IgD-negative memory B cell (primary cell): ENCODE measurements at regions not wholly inside any gene's neighbourhood (a gene's known extent, or its start where the extent isn't known, plus 50 kb on each side); places are given as distances from the start of the nearest gene placed in this dataset.
A peak's percentile ranks its signal among the peaks of the same experiment; 100 is the strongest.

Source experiments
- H3K27ac Mint-ChIP-seq, 3 donors: one replicate each; pipeline ENCODE4 v1.8.0; 2020 to 2022; ENCODE audit warnings: mild to moderate bottlenecking in 3 of 3, mixed read lengths in 3 of 3, moderate library complexity in 1 of 3
- H3K27me3 Mint-ChIP-seq: one replicate; pipeline ENCODE4 v1.8.0; 2021; ENCODE audit warnings: mixed read lengths
- H3K36me3 Mint-ChIP-seq: one replicate; pipeline ENCODE4 v1.8.0; 2020; ENCODE audit warnings: mild to moderate bottlenecking, mixed read lengths
- H3K4me1 Mint-ChIP-seq, 3 donors: one replicate each; pipeline ENCODE4 v1.8.0; 2020 to 2022; ENCODE audit warnings: mixed read lengths in 3 of 3, mild to moderate bottlenecking in 1 of 3
- H3K4me3 Mint-ChIP-seq, 4 donors: one replicate each; pipeline ENCODE4 v1.8.0; 2020 to 2022; ENCODE audit warnings: mild to moderate bottlenecking in 4 of 4, mixed read lengths in 4 of 4, moderate library complexity in 3 of 4
- H3K9me3 Mint-ChIP-seq, 3 donors: one replicate each; pipeline ENCODE4 v1.8.0; 2020 to 2021; ENCODE audit warnings: mixed read lengths in 3 of 3, mild to moderate bottlenecking in 1 of 3

- H3K27me3 Mint-ChIP-seq, result no peaks in the 10 kb centered on the region
- H3K27ac Mint-ChIP-seq, result peak overlapping the region in 1 of 3 donors; percentile 13
- no peaks in the 10 kb centered on the region for H3K36me3 Mint-ChIP-seq
- H3K4me3 Mint-ChIP-seq, result no peak overlapping the region
- H3K4me1 Mint-ChIP-seq, result peaks cover 0 to 8% (median 4%) of the 10 kb centered on the region in 3 donors
- H3K9me3 Mint-ChIP-seq, result no peaks in the 10 kb centered on the region
These were observed 126.3 kb upstream of the TACR1 start for GRCh38 chr2:75325594-75325993.

DNA sequence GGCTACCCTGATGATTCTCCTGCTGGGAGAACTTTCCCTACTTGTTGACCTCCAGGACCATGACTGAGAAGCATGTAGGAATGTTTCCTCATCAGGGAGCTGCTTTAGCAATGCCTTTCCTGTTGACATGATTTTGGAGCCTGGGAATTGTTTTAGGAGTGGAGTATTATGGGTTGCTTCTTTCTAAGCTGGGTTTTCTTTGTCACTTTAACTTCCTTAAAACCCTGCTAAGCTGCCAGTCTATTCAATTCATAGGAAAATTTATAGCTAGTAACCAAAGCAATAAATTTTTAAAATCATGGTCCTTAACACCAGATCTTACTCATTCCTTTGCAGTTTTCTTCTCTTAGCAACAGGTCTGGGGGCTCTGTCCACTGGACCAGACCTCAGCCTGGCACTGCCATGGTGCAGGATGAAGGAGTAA is 125.6 kb upstream of the TACR1 start:
- no peak overlapping the region for H3K27ac Mint-ChIP-seq
- H3K36me3 Mint-ChIP-seq, result no peaks in the 10 kb centered on the region
- peaks cover 0 to 8% (median 4%) of the 10 kb centered on the region in 3 donors for H3K4me1 Mint-ChIP-seq
- H3K4me3 Mint-ChIP-seq, result no peak overlapping the region
- no peaks in the 10 kb centered on the region for H3K27me3 Mint-ChIP-seq
- H3K9me3 Mint-ChIP-seq, result no peaks in the 10 kb centered on the region

- no peak overlapping the region for H3K27ac Mint-ChIP-seq
- no peaks in the 10 kb centered on the region for H3K9me3 Mint-ChIP-seq
- H3K27me3 Mint-ChIP-seq, result no peaks in the 10 kb centered on the region
- peaks cover 0 to 8% (median 4%) of the 10 kb centered on the region in 3 donors for H3K4me1 Mint-ChIP-seq
- H3K36me3 Mint-ChIP-seq, result no peaks in the 10 kb centered on the region
- H3K4me3 Mint-ChIP-seq, result no peak overlapping the region
These were observed 124.8 kb upstream of the TACR1 start for GRCh38 chr2:75324141-75324540.

- H3K4me3 Mint-ChIP-seq, result no peak overlapping the region
- H3K36me3 Mint-ChIP-seq, result no peaks in the 10 kb centered on the region
- H3K9me3 Mint-ChIP-seq, result no peaks in the 10 kb centered on the region
- H3K27me3 Mint-ChIP-seq, result no peaks in the 10 kb centered on the region
- H3K4me1 Mint-ChIP-seq, result peaks cover 0 to 12% (median 8%) of the 10 kb centered on the region in 3 donors
- H3K27ac Mint-ChIP-seq, result no peak overlapping the region
These were observed 122.2 kb upstream of the TACR1 start for GRCh38 chr2:75321599-75321922.

DNA sequence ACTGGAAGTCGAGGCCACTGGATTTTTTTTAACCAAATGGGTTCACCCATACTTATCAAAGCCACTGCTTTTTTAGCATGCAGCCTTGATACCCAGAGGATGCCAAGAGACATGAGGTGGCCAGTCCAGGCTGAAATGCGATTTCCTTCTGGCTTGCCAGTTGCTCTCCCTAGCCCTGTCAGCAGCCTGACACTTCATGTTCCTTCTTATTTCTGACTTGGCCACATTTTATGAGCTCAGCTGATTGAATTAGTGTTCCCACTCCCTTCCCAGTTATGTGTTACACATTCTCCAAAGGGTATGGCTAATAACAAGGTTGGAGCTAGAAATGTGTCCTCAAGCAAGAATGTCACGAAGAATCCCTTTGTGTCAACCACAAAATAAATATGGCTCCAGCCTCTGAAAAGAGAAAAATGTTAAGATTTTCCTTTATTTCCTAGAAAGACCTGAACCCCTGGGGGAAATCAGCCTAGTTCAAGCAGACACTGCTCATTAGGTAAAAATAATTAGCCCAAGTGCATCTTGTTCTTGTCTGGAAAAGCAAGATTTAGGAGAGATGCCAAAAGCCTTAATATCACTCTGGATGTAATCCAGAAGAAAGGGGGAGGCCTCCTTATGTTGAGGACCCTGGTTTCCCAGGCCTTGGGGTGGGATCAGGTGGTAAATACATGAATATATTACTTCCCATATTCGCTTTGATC is 121.7 kb upstream of the TACR1 start:
- no peaks in the 10 kb centered on the region for H3K36me3 Mint-ChIP-seq
- H3K27me3 Mint-ChIP-seq, result no peaks in the 10 kb centered on the region
- H3K4me1 Mint-ChIP-seq, result peaks cover 0 to 12% (median 7%) of the 10 kb centered on the region in 3 donors
- H3K4me3 Mint-ChIP-seq, result no peak overlapping the region
- no peak overlapping the region for H3K27ac Mint-ChIP-seq
- no peaks in the 10 kb centered on the region for H3K9me3 Mint-ChIP-seq

DNA sequence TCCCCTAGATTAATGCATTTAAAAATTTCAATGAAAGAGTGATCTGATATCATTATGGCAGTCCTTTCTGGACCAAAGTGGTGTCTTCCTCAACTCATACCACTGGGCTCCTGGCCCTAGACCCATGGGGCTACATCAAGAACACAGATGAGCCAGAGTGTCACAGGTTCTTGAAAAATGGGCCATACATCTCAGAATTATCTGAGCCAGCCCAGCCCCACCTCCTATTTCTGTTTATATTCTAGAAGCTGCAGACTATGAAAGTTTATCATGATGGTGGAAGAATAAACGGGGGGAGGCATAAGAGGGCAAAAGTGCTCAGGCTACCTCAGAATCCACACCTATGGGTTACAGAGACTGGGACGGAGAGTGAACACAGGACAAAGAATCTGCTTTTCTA is 120.6 kb upstream of the TACR1 start:
- Mint-ChIP-seq H3K4me1 (peaks cover 0 to 8% (median 4%) of the 10 kb centered on the region in 3 donors), H3K27ac (no peak overlapping the region), H3K27me3 (no peaks in the 10 kb centered on the region), H3K4me3 (no peak overlapping the region), H3K9me3 (peaks cover 0 to 2% (median 0%) of the 10 kb centered on the region in 3 donors), H3K36me3 (no peaks in the 10 kb centered on the region)

GRCh38 chr2:75317802-75318201 is 118.5 kb upstream of the TACR1 start:
- peaks cover 4% of the 10 kb centered on the region for H3K36me3 Mint-ChIP-seq
- H3K4me3 Mint-ChIP-seq, result no peak overlapping the region

GRCh38 chr2:75317316-75317715 is 118.0 kb upstream of the TACR1 start:
- peaks cover 0 to 2% (median 0%) of the 10 kb centered on the region in 3 donors for H3K9me3 Mint-ChIP-seq
- H3K27ac Mint-ChIP-seq, result no peak overlapping the region
- no peak overlapping the region for H3K4me3 Mint-ChIP-seq
- peaks cover under 1 to 9% (median 2%) of the 10 kb centered on the region in 3 donors for H3K4me1 Mint-ChIP-seq
- H3K36me3 Mint-ChIP-seq, result peaks cover 4% of the 10 kb centered on the region
- no peaks in the 10 kb centered on the region for H3K27me3 Mint-ChIP-seq

More at GRCh38 chr2:75317802-75318201, 118.5 kb upstream of the TACR1 start:
- no peak overlapping the region for H3K27ac Mint-ChIP-seq
- no peaks in the 10 kb centered on the region for H3K27me3 Mint-ChIP-seq
- H3K4me1 Mint-ChIP-seq, result peaks cover 0 to 8% (median 2%) of the 10 kb centered on the region in 3 donors
- peaks cover 0 to 2% (median 0%) of the 10 kb centered on the region in 3 donors for H3K9me3 Mint-ChIP-seq

- peaks cover 5 to 13% (median 8%) of the 10 kb centered on the region in 3 donors for H3K4me1 Mint-ChIP-seq
- H3K27me3 Mint-ChIP-seq, result no peaks in the 10 kb centered on the region
- no peak overlapping the region for H3K4me3 Mint-ChIP-seq
- no peak overlapping the region for H3K27ac Mint-ChIP-seq
- H3K36me3 Mint-ChIP-seq, result peaks cover 6% of the 10 kb centered on the region
- peaks cover 0 to 2% (median 0%) of the 10 kb centered on the region in 3 donors for H3K9me3 Mint-ChIP-seq
These were observed 116.1 kb upstream of the TACR1 start for GRCh38 chr2:75315436-75315835.

DNA sequence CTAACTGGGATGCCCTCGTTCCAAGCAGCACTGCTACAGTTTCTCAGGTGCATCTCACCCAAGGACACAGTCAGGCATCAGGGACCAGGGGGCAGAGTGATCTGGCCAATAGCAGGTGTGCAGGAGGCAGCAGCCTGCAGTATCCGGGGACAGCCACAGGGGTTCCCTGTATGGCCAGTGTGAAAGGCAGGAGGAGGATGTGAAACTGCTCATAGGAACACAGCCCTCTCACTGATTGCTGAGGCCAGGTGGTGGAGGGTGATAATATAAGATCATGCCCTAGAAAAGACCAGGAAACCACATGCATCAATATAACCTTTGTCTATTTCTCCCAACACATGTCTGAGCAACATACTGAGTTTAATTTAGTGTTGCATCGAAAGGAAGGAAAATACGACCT is 112.7 kb upstream of the TACR1 start:
- Mint-ChIP-seq H3K36me3 (peaks cover 8% of the 10 kb centered on the region), H3K27me3 (no peaks in the 10 kb centered on the region), H3K4me3 (peak overlapping the region in 1 of 4 donors; percentile 46), H3K9me3 (peaks cover 0 to 2% (median 0%) of the 10 kb centered on the region in 3 donors), H3K4me1 (peaks cover 5 to 6% (median 5%) of the 10 kb centered on the region in 3 donors), H3K27ac (no peak overlapping the region)

DNA sequence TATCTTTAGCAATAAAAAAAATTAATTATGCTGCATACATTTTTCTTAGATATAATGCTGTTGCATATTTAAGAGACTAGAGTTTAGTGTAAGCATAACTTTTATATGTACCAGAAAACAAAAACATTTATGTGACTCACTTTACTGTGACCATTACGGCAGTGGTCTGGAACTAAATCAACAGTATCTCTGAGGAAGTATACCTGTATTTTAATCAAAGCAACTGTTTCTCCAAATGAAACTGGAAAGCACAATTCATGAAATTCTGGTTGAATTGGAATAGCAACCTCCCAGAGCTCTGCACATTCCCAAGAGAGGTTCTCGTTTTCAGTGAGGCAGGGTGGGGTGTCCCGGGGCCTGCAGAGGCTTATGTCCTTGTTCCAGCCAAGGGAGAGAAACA is 112.2 kb upstream of the TACR1 start:
- Mint-ChIP-seq H3K27ac (no peak overlapping the region), H3K4me3 (peak overlapping the region in 1 of 4 donors; percentile 33), H3K4me1 (peaks cover 5 to 6% (median 5%) of the 10 kb centered on the region in 3 donors), H3K27me3 (no peaks in the 10 kb centered on the region), H3K36me3 (peaks cover 10% of the 10 kb centered on the region), H3K9me3 (peaks cover 0 to 2% (median 0%) of the 10 kb centered on the region in 3 donors)

GRCh38 chr2:75310876-75311275 is 111.6 kb upstream of the TACR1 start:
- Mint-ChIP-seq H3K36me3 (peaks cover 10% of the 10 kb centered on the region), H3K27ac (no peak overlapping the region), H3K9me3 (peaks cover 0 to 2% (median 0%) of the 10 kb centered on the region in 3 donors), H3K27me3 (no peaks in the 10 kb centered on the region), H3K4me3 (peak overlapping the region in 1 of 4 donors; percentile 55), H3K4me1 (peaks cover 5 to 6% (median 5%) of the 10 kb centered on the region in 3 donors)

GRCh38 chr2:75309596-75310463 is 110.5 kb upstream of the TACR1 start:
- H3K4me1 Mint-ChIP-seq, result peaks cover 5 to 6% (median 5%) of the 10 kb centered on the region in 3 donors
- no peak overlapping the region for H3K27ac Mint-ChIP-seq
- H3K4me3 Mint-ChIP-seq, result peak overlapping the region in 1 of 4 donors; percentile 55
- no peaks in the 10 kb centered on the region for H3K9me3 Mint-ChIP-seq
- no peaks in the 10 kb centered on the region for H3K27me3 Mint-ChIP-seq
- peaks cover 10% of the 10 kb centered on the region for H3K36me3 Mint-ChIP-seq

- Mint-ChIP-seq H3K27me3 (peaks cover 1% of the 10 kb centered on the region), H3K4me1 (no peaks in the 10 kb centered on the region), H3K36me3 (peaks cover 8% of the 10 kb centered on the region), H3K27ac (peak overlapping the region in 1 of 3 donors; percentile 51), H3K9me3 (peaks cover 2 to 13% (median 8%) of the 10 kb centered on the region in 3 donors), H3K4me3 (no peak overlapping the region)
These were observed 103.9 kb upstream of the TACR1 start for GRCh38 chr2:75303227-75303626.

GRCh38 chr2:75294362-75294761 is 95.0 kb upstream of the TACR1 start:
- peaks cover 0 to 2% (median 0%) of the 10 kb centered on the region in 3 donors for H3K4me1 Mint-ChIP-seq
- H3K4me3 Mint-ChIP-seq, result no peak overlapping the region
- H3K27ac Mint-ChIP-seq, result no peak overlapping the region
- H3K36me3 Mint-ChIP-seq, result peaks cover 9% of the 10 kb centered on the region
- peaks cover 1% of the 10 kb centered on the region for H3K27me3 Mint-ChIP-seq
- H3K9me3 Mint-ChIP-seq, result no peaks in the 10 kb centered on the region
